Aorta (tissue), 5 donors: ENCODE measurements at regions not wholly inside any gene's neighbourhood (a gene's known extent, or its start where the extent isn't known, plus 50 kb on each side); places are given as distances from the start of the nearest gene placed in this dataset.
"Not testable (repeated sequence)": the region's sequence is repeated elsewhere in the genome, so short reads cannot be mapped to it uniquely, and the experiment has no call there.

Experiments used
- ATAC-seq: fragments of 200-7000 bp; cut with Tn5 transposase; one replicate; pipeline ENCODE4 v1.9.1; 2022; ENCODE audit warnings: moderate library complexity; ENCODE audit not compliant: low FRiP score
- DNase-seq, 2 donors: peaks; one replicate each; pipeline ENCODE4 v3.0.0-alpha.2; 2020
- H3K27ac ChIP-seq, 2 donors: one replicate each; pipeline ENCODE4 v1.5.1; 2013; ENCODE audit warnings: low read length in 2 of 2, mild to moderate bottlenecking in 2 of 2, moderate library complexity in 2 of 2, control low read depth in 1 of 2, inconsistent platforms in 1 of 2, low read depth in 1 of 2
- H3K27me3 ChIP-seq, 2 donors: one replicate each; pipeline ENCODE4 v1.6.1; 2013; ENCODE audit warnings: control low read depth in 1 of 2, low read length in 1 of 2, mild to moderate bottlenecking in 1 of 2, moderate library complexity in 1 of 2; ENCODE audit not compliant: insufficient read depth in 2 of 2, control insufficient read depth in 1 of 2
- H3K36me3 ChIP-seq, 2 donors: one replicate each; pipeline ENCODE4 v1.6.1; 2013; ENCODE audit warnings: control low read depth in 1 of 2, low read length in 1 of 2, mild to moderate bottlenecking in 1 of 2; ENCODE audit not compliant: insufficient read depth in 2 of 2, control insufficient read depth in 1 of 2
- H3K4me1 ChIP-seq, 2 donors: one replicate each; pipeline ENCODE4 v1.6.1; 2013; ENCODE audit warnings: low read length in 2 of 2, control low read depth in 1 of 2, mild to moderate bottlenecking in 1 of 2, moderate library complexity in 1 of 2; ENCODE audit not compliant: insufficient read depth in 2 of 2, control insufficient read depth in 1 of 2
- H3K4me3 ChIP-seq, 2 donors: one replicate each; pipeline ENCODE4 v1.5.1; 2013; ENCODE audit warnings: low read length in 2 of 2, control low read depth in 1 of 2, mild to moderate bottlenecking in 1 of 2
- H3K9me3 ChIP-seq: one replicate; pipeline ENCODE4 v1.6.1; 2013; ENCODE audit warnings: mild to moderate bottlenecking, low read length; ENCODE audit not compliant: control insufficient read depth
- WGBS, 2 donors: extraction: QIAGEN DNeasy Blood & Tissue Kit; methylation state at CpG; one replicate each; pipeline ENCODE4 v1.1.7; 2013; 5-methylcytosine and 5-hydroxymethylcytosine counted together
- intact Hi-C, 2 donors: fragments of 100-400 bp; cut with DNase I; formaldehyde crosslinking; loops; one replicate each; pipeline versions ENCODE4 v1.14.2 to v1.15.0; 2022
- donor health status: healthy with polysubstance abuse.
- donor health status: Bipolar disorder and iron deficiency.
- donor health status: DM: no; HTN: no; CAD: no.
- donor health status: DM: no; HTN: no; CAD: no.
- donor health status: DM: yes; HTN: yes; CAD: no.

GRCh38 chr4:31024781-31025180, 304.6 kb downstream of the PCDH7 start:
- ATAC-seq, H3K9me3 ChIP-seq, DNase-seq, intact Hi-C loops, H3K27ac ChIP-seq, H3K4me1 ChIP-seq, H3K4me3 ChIP-seq, H3K36me3 ChIP-seq, H3K27me3 ChIP-seq: not testable (repeated sequence)
- 97% methylated on average over 12 of the region's 12 CpGs for WGBS, 2 donors

- Histone ChIP-seq H3K36me3 (no peaks in the 10 kb centered on the region), H3K4me3 (no peak overlapping the region), H3K4me1 (peaks cover 2 to 6% of the 10 kb centered on the region in 2 donors), H3K27ac (no peak overlapping the region), H3K9me3 (no peaks in the 10 kb centered on the region), H3K27me3 (no peaks in the 10 kb centered on the region)
- no peak for ATAC-seq
- 80 to 83% methylated on average over 5 of the region's 5 CpGs for WGBS, 2 donors
- DNase-seq = no peak
- intact Hi-C loops = no loop called here
These were observed 306.1 kb downstream of the PCDH7 start for GRCh38 chr4:31026256-31026655.

DNA sequence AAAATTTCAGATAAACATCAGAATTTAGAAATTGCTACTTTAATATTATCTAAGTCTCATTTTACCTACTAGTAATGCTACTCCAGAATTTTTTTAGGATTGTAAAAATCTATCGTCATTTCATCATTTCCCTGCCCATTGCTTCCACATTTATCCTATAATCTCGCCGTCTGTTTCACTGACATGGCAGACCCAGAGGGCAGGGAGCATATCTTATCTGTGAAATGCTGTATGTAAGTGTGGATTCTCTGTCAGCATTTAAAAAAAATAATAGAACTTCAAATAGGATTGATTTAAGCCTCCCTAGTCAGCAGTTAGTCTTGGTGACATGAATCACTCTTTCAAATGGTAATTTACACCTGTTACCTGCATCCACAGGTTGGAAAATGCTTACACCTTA, 314.4 kb downstream of the PCDH7 start:
- Histone ChIP-seq H3K36me3 (no peaks in the 10 kb centered on the region), H3K4me1 (peaks cover 0 to 3% of the 10 kb centered on the region in 2 donors), H3K27me3 (no peaks in the 10 kb centered on the region), H3K9me3 (no peaks in the 10 kb centered on the region), H3K4me3 (no peak overlapping the region), H3K27ac (no peak overlapping the region)
- ATAC-seq = no peak
- DNase-seq = no peak
- intact Hi-C loops = no loop called here
- WGBS, 2 donors = 89 to 98% methylated on average over 3 of the region's 3 CpGs

DNA sequence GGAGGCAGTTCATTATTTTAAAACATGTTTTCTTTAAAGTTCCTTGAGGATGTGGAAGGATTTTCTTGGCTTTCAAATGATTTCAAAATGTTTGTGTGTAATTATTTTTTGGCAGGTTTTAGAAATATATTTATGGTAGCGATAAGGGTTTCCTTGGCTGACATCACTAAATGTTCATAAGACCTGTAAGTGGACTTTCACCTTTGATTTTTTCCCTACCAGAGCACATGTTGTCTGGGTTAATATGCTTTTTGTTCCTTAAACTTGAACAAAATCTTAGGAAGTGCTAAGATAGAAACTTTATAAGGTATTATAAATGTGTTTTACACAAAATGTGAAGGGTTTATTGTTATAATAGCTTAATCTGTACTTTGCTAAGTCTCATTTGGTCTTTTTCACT, 315.6 kb downstream of the PCDH7 start:
- 8 to 10% methylated on average over 1 of the region's 1 CpG for WGBS, 2 donors
- DNase-seq (no peak), ATAC-seq (no peak)
- intact Hi-C loops = no loop called here
- Histone ChIP-seq H3K36me3 (no peaks in the 10 kb centered on the region), H3K27ac (no peak overlapping the region), H3K4me3 (no peak overlapping the region), H3K9me3 (no peaks in the 10 kb centered on the region), H3K4me1 (peaks cover 0 to 3% of the 10 kb centered on the region in 2 donors), H3K27me3 (no peaks in the 10 kb centered on the region)

DNA sequence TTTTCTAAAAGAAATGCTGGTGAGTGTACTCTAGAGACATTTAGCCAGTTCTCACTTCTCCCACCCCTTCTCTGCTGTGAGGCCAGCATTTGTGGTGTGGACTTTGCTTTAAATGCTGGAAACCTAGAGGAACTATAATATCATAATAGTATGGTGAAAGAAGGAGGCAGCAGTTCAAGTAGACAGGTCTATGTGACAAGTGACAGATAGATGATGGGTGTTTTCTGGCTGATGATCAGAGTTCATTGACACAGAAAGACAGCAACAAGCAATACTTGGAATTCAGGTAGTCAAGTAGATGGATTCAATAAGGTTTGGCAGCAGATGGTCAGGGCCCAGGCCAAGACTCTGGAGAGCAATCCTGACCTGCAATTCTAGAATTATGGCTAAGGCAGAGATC, 317.5 kb downstream of the PCDH7 start:
- ATAC-seq (no peak), DNase-seq (no peak)
- no peaks in the 10 kb centered on the region for H3K36me3 ChIP-seq
- H3K4me3 ChIP-seq = no peak overlapping the region
- H3K4me1 ChIP-seq = peaks cover 0 to 6% of the 10 kb centered on the region in 2 donors
- no peaks in the 10 kb centered on the region for H3K27me3 ChIP-seq
- intact Hi-C loops = no loop called here
- H3K9me3 ChIP-seq = no peaks in the 10 kb centered on the region
- H3K27ac ChIP-seq = no peak overlapping the region

DNA sequence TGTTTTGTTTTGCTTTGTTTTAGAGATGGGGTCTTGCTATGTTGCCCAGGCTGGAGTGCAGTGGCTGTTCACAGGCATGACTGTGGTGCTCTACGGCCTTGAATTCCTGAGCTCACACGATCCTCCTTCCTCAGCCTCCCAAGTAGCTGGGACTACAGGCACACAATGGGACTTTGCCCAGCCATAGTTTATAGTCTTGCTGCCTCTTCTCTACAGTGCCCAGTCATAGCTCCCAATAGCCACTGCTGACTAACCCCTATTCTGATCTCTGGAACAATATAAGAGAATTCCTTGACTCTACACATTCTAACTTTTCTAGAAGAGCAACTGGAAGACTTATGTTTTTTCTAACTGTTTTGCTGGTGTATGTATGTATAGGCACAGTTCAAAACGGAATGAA, 319.2 kb downstream of the PCDH7 start:
- 92 to 96% methylated on average over 3 of the region's 3 CpGs for WGBS, 2 donors
- intact Hi-C loops = no loop called here

GRCh38 chr4:31040106-31040505, 319.9 kb downstream of the PCDH7 start:
- peaks cover 0 to 3% of the 10 kb centered on the region in 2 donors for H3K4me1 ChIP-seq
- no peak overlapping the region for H3K4me3 ChIP-seq
- no peak for DNase-seq
- no peaks in the 10 kb centered on the region for H3K36me3 ChIP-seq
- H3K9me3 ChIP-seq = no peaks in the 10 kb centered on the region
- WGBS, 2 donors = 50 to 97% methylated on average over 2 of the region's 2 CpGs
- H3K27me3 ChIP-seq = no peaks in the 10 kb centered on the region
- intact Hi-C loops = no loop called here
- no peak overlapping the region for H3K27ac ChIP-seq
- ATAC-seq = no peak

More for the DNA sequence above, 319.2 kb downstream of the PCDH7 start:
- no peaks in the 10 kb centered on the region for H3K27me3 ChIP-seq
- H3K9me3 ChIP-seq = no peaks in the 10 kb centered on the region
- DNase-seq = no peak
- no peak overlapping the region for H3K4me3 ChIP-seq
- ATAC-seq = no peak
- no peaks in the 10 kb centered on the region for H3K36me3 ChIP-seq
- no peak overlapping the region for H3K27ac ChIP-seq
- peaks cover 0 to 3% of the 10 kb centered on the region in 2 donors for H3K4me1 ChIP-seq

DNA sequence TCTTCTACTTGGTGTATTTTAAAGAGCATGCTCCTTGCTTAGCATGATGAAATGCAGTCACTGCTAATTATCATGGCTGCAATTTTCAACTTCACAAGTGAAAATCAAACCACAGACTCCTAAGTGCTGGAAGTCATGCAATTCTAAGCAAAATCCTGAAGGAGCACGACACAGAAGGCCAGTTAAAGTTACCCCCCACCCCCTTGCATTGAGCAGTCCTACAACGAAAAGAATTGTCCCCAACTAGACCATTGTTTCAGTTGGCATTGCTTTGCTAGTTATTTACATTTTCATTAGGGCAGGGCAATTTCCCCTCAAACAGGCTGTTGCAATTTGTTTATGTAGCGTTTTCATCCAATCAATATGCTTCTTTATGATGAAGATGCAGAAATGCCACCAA, 321.2 kb downstream of the PCDH7 start:
- Histone ChIP-seq H3K27ac (no peak overlapping the region), H3K9me3 (no peaks in the 10 kb centered on the region), H3K27me3 (no peaks in the 10 kb centered on the region), H3K4me3 (no peak overlapping the region), H3K4me1 (peaks cover 0 to 8% of the 10 kb centered on the region in 2 donors), H3K36me3 (no peaks in the 10 kb centered on the region)
- WGBS, 2 donors = 67 to 68% methylated on average over 3 of the region's 3 CpGs
- no peak for ATAC-seq
- intact Hi-C loops = no loop called here
- no peak for DNase-seq

DNA sequence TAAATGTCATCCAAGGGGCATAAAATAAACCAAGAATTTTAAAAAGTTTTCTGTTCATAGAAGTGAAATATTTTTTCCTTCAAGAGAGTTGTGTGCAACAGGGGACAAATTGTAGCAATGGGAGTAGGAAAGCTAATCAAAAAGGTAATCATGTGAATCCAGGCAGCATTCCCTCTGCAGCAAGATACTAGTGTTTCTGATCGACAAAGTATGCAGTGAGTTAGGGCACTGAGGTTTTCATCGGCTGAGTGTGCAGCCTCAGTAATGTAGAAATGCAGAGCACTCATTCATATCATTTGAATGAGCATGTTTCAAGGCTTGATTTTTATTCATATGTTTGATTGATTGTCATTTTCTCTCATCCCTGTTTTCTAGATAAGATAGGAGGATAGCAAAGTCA, 321.7 kb downstream of the PCDH7 start:
- Histone ChIP-seq H3K4me1 (peaks cover 0 to 8% of the 10 kb centered on the region in 2 donors), H3K9me3 (no peaks in the 10 kb centered on the region), H3K36me3 (no peaks in the 10 kb centered on the region), H3K27ac (no peak overlapping the region), H3K27me3 (no peaks in the 10 kb centered on the region), H3K4me3 (no peak overlapping the region)
- DNase-seq (no peak), ATAC-seq (no peak)
- intact Hi-C loops = no loop called here
- 77 to 79% methylated on average over 2 of the region's 2 CpGs for WGBS, 2 donors
